Ishikawa (cell line): ENCODE measurements at regions not wholly inside any gene's neighbourhood (a gene's known extent, or its start where the extent isn't known, plus 50 kb on each side); places are given as distances from the start of the nearest gene placed in this dataset.

Experiments used
- EGR1 ChIP-seq: IDR thresholded peaks from 2 replicates; pipeline ENCODE4 v1.6.1; 2012
- EP300 ChIP-seq: IDR thresholded peaks from 2 replicates; pipeline ENCODE4 v1.6.1; 2012; ENCODE audit warnings: borderline replicate concordance
- FOXM1 ChIP-seq: IDR thresholded peaks from 2 replicates; pipeline ENCODE4 v1.6.1; 2012; ENCODE audit warnings: low read depth, borderline replicate concordance
- RAD21 ChIP-seq: IDR thresholded peaks from 2 replicates; pipeline ENCODE4 v1.6.1; 2012; ENCODE audit warnings: low read depth
- TAF1 ChIP-seq: IDR thresholded peaks from 2 replicates; pipeline ENCODE4 v1.6.1; 2012; ENCODE audit warnings: low read depth, mild to moderate bottlenecking

- no peak for TF ChIP-seq RAD21
- TF ChIP-seq EGR1 = no peak
- TF ChIP-seq FOXM1 = no peak
- no peak for TF ChIP-seq TAF1
- no peak for TF ChIP-seq EP300
Observed at GRCh38 chr2:133682347-133682746, 114.1 kb upstream of the NCKAP5 start.
